Transverse colon (tissue), 4 donors: ENCODE measurements at regions not wholly inside any gene's neighbourhood (a gene's known extent, or its start where the extent isn't known, plus 50 kb on each side); places are given as distances from the start of the nearest gene placed in this dataset.

Experiments
- DNase-seq: peaks from one replicate; pipeline ENCODE4 v3.0.0-alpha.2; 2019
- H3K27ac ChIP-seq, 4 donors: fragments of 200-600 bp; sonication (generic); 2 replicates each; pipeline ENCODE4 v1.5.1; 2016 to 2018; ENCODE audit warnings: inconsistent platforms in 4 of 4
- H3K27me3 ChIP-seq: fragments of 200-600 bp; sonication (generic); 2 replicates; pipeline ENCODE4 v1.5.1; 2017; ENCODE audit warnings: inconsistent platforms
- H3K36me3 ChIP-seq, 4 donors: fragments of 200-600 bp; sonication (generic); 2 replicates each; pipeline ENCODE4 v1.5.1; 2017 to 2019; ENCODE audit warnings: inconsistent platforms in 4 of 4
- H3K4me1 ChIP-seq, 4 donors: fragments of 200-600 bp; sonication (generic); 2 replicates each; pipeline ENCODE4 v1.5.1; 2017 to 2020; ENCODE audit warnings: inconsistent platforms in 4 of 4
- H3K4me3 ChIP-seq, 4 donors: fragments of 200-600 bp; sonication (generic); 1 replicate in 1 of 4; 2 replicates in 3 of 4; pipeline versions ENCODE4 v1.5.1 to v1.6.1; 2017 to 2019; ENCODE audit warnings: inconsistent platforms in 4 of 4
- H3K9me3 ChIP-seq, 2 donors: fragments of 200-600 bp; sonication (generic); 2 replicates each; pipeline ENCODE4 v1.5.1; 2017 to 2019; ENCODE audit warnings: inconsistent platforms in 2 of 2
- EP300 ChIP-seq: sonication (generic); formaldehyde crosslinking; IDR thresholded peaks from one replicate; pipeline ENCODE4 v1.6.1; 2017; ENCODE audit warnings: antibody characterized with exemption, low read depth
- POLR2A ChIP-seq: fragments of 450-650 bp; IDR thresholded peaks from one replicate; pipeline ENCODE4 v1.6.1; 2016; ENCODE audit warnings: antibody characterized with exemption, mild to moderate bottlenecking, moderate library complexity
- POLR2AphosphoS5 ChIP-seq, 3 donors: sonication (generic); formaldehyde crosslinking; IDR thresholded peaks; one replicate each; pipeline ENCODE4 v1.6.1; 2016; ENCODE audit warnings: antibody characterized with exemption in 3 of 3
- WGBS, 2 donors: methylation state at CpG; one replicate each; pipeline ENCODE4 v1.1.5; 2018; ENCODE audit warnings: low coverage in 1 of 2; 5-methylcytosine and 5-hydroxymethylcytosine counted together
- in situ Hi-C, 4 donors: fragments of 200-750 bp; cut with MboI; loops; one replicate each; pipeline versions ENCODE4 v1.15.0 to v1.15.1; 2017; ENCODE audit warnings: low sequenced_read_pairs in 3 of 4, low pct_ligation_motif_present in 1 of 4, low pct_unique_long_range_greater_than_20kb in 1 of 4
- intact Hi-C: fragments of 100-400 bp; cut with DNase I; formaldehyde crosslinking; loops from one replicate; pipeline ENCODE4 v1.15.1; 2023; ENCODE audit warnings: low total_unique reads
- TF ChIP-seq, protein P1 (sequence below), 5 experiments: fragments of 200-600 bp in 3 of 5; fragments of 450-650 bp in 2 of 5; sonication (generic) in 3 of 5; IDR thresholded peaks; 1 replicate in 2 of 5; 2 replicates in 3 of 5; pipeline ENCODE4 v1.5.1; 2016 to 2017; ENCODE audit warnings: antibody characterized with exemption in 5 of 5, inconsistent platforms in 3 of 5, mild to moderate bottlenecking in 2 of 5, moderate library complexity in 1 of 5

DNA sequence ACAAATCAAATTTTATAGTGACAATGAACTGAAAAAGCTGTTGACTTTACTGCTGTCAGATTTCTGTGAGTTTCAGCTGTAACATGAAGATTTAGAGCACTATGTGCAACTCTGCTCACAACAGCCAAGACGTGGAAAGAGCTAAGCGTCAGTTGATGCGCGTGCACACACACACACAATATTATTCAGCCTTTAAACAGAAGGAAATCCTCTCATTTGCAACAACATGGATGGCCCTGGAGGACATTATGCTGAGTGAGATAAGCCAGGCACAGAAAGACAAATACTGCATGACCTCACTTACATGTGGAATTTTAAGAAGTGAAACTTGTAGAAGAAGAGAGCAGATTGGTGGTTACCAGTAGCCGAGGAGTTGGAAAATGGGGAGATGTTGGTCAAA is 82.8 kb upstream of the FRMD4A start:
- Histone ChIP-seq H3K4me3 (no peak overlapping the region), H3K4me1 (no peaks in the 10 kb centered on the region), H3K27me3 (peaks cover 9% of the 10 kb centered on the region), H3K27ac (no peak overlapping the region), H3K9me3 (no peaks in the 10 kb centered on the region), H3K36me3 (no peaks in the 10 kb centered on the region)
- intact Hi-C loops (no loop called here), in situ Hi-C loops (no loop called here)
- WGBS, 2 donors, result 68% methylated on average over 5 of the region's 5 CpGs; no CpG with 5 or more reads in 1 of the 2 donors
- no peak for DNase-seq
- TF ChIP-seq POLR2A (no peak), POLR2AphosphoS5 (IDR thresholded peaks at IDR 0.05) (no peak), EP300 (no peak)
- TF ChIP-seq, protein P1, sequence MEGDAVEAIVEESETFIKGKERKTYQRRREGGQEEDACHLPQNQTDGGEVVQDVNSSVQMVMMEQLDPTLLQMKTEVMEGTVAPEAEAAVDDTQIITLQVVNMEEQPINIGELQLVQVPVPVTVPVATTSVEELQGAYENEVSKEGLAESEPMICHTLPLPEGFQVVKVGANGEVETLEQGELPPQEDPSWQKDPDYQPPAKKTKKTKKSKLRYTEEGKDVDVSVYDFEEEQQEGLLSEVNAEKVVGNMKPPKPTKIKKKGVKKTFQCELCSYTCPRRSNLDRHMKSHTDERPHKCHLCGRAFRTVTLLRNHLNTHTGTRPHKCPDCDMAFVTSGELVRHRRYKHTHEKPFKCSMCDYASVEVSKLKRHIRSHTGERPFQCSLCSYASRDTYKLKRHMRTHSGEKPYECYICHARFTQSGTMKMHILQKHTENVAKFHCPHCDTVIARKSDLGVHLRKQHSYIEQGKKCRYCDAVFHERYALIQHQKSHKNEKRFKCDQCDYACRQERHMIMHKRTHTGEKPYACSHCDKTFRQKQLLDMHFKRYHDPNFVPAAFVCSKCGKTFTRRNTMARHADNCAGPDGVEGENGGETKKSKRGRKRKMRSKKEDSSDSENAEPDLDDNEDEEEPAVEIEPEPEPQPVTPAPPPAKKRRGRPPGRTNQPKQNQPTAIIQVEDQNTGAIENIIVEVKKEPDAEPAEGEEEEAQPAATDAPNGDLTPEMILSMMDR (IDR thresholded peaks at IDR 0.05), result no peak

DNA sequence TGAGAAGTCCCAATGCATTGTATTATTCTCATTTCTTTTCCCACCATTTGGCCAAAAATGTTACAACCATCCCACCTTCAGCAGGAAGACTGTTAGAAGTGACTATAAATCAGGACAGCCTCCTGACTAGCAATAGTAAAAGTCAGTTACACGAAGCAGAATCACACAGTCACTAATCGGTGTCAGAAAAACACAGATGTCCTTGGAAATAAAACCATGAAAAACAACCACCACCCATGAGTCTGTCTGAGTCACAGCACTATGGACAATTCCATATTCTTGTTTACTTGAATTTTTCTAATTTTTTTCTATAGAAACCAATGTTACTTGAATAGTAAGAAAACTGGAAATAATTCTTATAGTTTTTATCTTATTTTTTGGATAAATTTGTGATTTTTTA is 81.9 kb upstream of the FRMD4A start:
- Histone ChIP-seq H3K4me1 (no peaks in the 10 kb centered on the region), H3K36me3 (no peaks in the 10 kb centered on the region), H3K27ac (no peak overlapping the region), H3K9me3 (no peaks in the 10 kb centered on the region), H3K4me3 (no peak overlapping the region), H3K27me3 (peaks cover 9% of the 10 kb centered on the region)
- WGBS, 2 donors, result 67 to 69% methylated on average over 2 of the region's 2 CpGs
- no peak for DNase-seq
- TF ChIP-seq POLR2A (no peak), EP300 (no peak), POLR2AphosphoS5 (IDR thresholded peaks at IDR 0.05) (no peak)
- TF ChIP-seq, protein P1 (IDR thresholded peaks at IDR 0.05), result no peak
- in situ Hi-C loops, result no loop called here
- intact Hi-C loops, result no loop called here

DNA sequence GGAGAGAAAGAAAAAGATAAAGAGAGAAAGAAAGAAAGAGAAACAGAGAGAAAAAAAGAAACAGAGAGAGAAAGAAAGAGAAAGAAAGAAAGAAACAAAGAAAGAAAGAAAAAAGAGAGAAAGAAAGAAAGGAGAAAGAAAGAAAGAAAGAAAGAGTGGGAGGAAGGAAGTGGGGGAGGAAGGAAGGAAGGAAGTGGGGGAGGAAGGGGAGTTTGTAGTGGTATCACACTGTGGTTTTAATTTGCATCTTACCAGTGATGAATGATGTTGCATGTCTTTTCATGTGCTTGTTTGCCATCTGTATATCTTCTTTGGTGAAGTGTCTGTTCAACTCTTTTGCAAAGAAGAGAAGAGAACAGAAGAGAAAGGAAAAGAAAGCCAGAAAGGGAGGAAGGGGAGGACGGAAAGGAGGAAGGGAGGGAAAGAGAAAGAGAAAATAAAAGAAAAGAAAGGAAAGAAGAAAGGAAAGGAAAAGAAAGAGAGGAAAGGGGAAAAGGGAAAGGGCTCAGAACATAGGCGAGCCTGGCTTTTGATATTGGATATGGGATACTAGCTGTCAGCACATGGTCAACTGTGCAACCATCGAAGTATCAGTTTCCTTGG is 79.2 kb upstream of the FRMD4A start:
- Histone ChIP-seq H3K27me3 (no peaks in the 10 kb centered on the region), H3K4me1 (no peaks in the 10 kb centered on the region), H3K27ac (no peak overlapping the region), H3K9me3 (no peaks in the 10 kb centered on the region), H3K4me3 (no peak overlapping the region), H3K36me3 (no peaks in the 10 kb centered on the region)
- TF ChIP-seq, protein P1 (IDR thresholded peaks at IDR 0.05), result no peak
- TF ChIP-seq POLR2AphosphoS5 (IDR thresholded peaks at IDR 0.05) (no peak), POLR2A (no peak), EP300 (no peak)
- in situ Hi-C loops, result no loop called here
- WGBS, 2 donors, result 59 to 64% methylated on average over 3 of the region's 3 CpGs
- no peak for DNase-seq
- intact Hi-C loops, result no loop called here

DNA sequence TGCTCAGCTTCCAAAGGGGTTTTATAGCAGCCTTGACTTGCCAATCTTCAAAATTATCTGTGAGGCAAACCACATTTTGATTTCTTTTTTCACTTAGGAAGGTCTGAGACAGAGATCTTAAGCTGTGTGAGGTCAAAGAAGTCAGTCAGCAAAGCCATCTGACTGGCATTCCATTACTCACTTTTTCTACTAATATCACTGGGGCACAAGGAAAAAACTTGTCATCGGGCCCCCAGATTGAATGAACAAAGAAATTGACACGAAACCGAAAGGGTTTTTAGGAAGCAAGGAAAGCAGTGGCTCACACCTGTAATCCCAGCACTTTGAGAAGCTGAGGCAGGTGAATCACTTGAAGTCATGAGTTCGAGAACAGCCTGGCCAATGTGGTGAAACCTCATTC is 78.5 kb upstream of the FRMD4A start:
- Histone ChIP-seq H3K27me3 (no peaks in the 10 kb centered on the region), H3K36me3 (no peaks in the 10 kb centered on the region), H3K4me3 (no peak overlapping the region), H3K27ac (no peak overlapping the region), H3K4me1 (no peaks in the 10 kb centered on the region), H3K9me3 (no peaks in the 10 kb centered on the region)
- 80% methylated on average over 4 of the region's 4 CpGs; no CpG with 5 or more reads in 1 of the 2 donors for WGBS, 2 donors
- in situ Hi-C loops, result no loop called here
- TF ChIP-seq, protein P1 (IDR thresholded peaks at IDR 0.05), result no peak
- no peak for TF ChIP-seq POLR2AphosphoS5 (IDR thresholded peaks at IDR 0.05)
- no peak for TF ChIP-seq EP300
- no peak for TF ChIP-seq POLR2A
- DNase-seq, result no peak
- intact Hi-C loops, result no loop called here
